ENCODE measurements at regions not wholly inside any gene's neighbourhood (a gene's known extent, or its start where the extent isn't known, plus 50 kb on each side); places are given as distances from the start of the nearest gene placed in this dataset.

- Histone ChIP-seq H2BK15ac (ENCODE audit: low read length) (no peak overlapping the region), H3K23ac (ENCODE audit: insufficient read length) (no peak overlapping the region), H3K23me2 (ENCODE audit: low read depth, low read length) (no peaks in the 10 kb centered on the region), H4K20me1 (replicated peaks in 1 of 2; ENCODE audit: control insufficient read depth in 1 of 2, insufficient read depth in 2 of 2, low read length in 2 of 2) (no peaks in the 10 kb centered on the region), H3K9ac (replicated peaks in 1 of 4; ENCODE audit: extremely low read depth in 1 of 4, low read depth in 3 of 4, low read length in 3 of 4) (no peak overlapping the region), H3K27ac (ENCODE audit: low read depth, low read length) (no peak overlapping the region), H2AK5ac (ENCODE audit: low read depth, low read length) (no peak overlapping the region), H2BK5ac (ENCODE audit: low read depth, low read length) (no peak overlapping the region), H2BK20ac (ENCODE audit: low read length) (no peak overlapping the region), H3K4me1 (replicated peaks in 1 of 4; ENCODE audit: control insufficient read depth in 3 of 4, insufficient read depth in 4 of 4, low read length in 3 of 4) (no peaks in the 10 kb centered on the region), H3K9me3 (ENCODE audit: insufficient read depth in 2 of 2, low read depth in 1 of 2, low read length in 1 of 2) (no peaks in the 10 kb centered on the region), H3K36me3 (ENCODE audit: control insufficient read depth in 2 of 4, insufficient read depth in 4 of 4, low read length in 3 of 4) (no peaks in the 10 kb centered on the region), H2BK120ac (replicated peaks; ENCODE audit: low read depth, low read length) (no peak overlapping the region), H3K18ac (ENCODE audit: extremely low read depth, low read length) (no peak overlapping the region), H3K4ac (replicated peaks; ENCODE audit: insufficient read length, low read depth, low read length) (no peak overlapping the region), H3K79me1 (ENCODE audit: low read depth, low read length) (no peaks in the 10 kb centered on the region), H2BK12ac (ENCODE audit: low read depth, low read length) (no peak overlapping the region), H3K56ac (replicated peaks; ENCODE audit: insufficient read length, low read depth, low read length) (no peak overlapping the region), H3K79me2 (ENCODE audit: control insufficient read depth in 1 of 2, insufficient read depth in 2 of 2, low read length in 2 of 2) (no peaks in the 10 kb centered on the region), H4K91ac (replicated peaks; ENCODE audit: insufficient read length, low read length) (no peak overlapping the region), H3K4me3 (ENCODE audit: extremely low read depth in 1 of 4, insufficient read depth in 2 of 4, low read depth in 3 of 4, low read length in 4 of 4) (no peak overlapping the region), H3K4me2 (ENCODE audit: insufficient read depth in 1 of 2, low read depth in 2 of 2, low read length in 2 of 2) (no peak overlapping the region), H3K27me3 (replicated peaks in 1 of 4; ENCODE audit: control insufficient read depth in 3 of 4, extremely low read depth in 1 of 4, insufficient read depth in 3 of 4, low read length in 3 of 4) (no peaks in the 10 kb centered on the region), H4K8ac (ENCODE audit: extremely low read depth, insufficient read depth, low read length) (no peak overlapping the region), H4K5ac (ENCODE audit: insufficient read length, low read depth, low read length) (no peak overlapping the region), H2AFZ (ENCODE audit: low read length) (no peak overlapping the region), H3K14ac (ENCODE audit: insufficient read length) (no peak overlapping the region)
- FAIRE-seq (no peak), DNase-seq (ENCODE audit: low read depth in 1 of 2, low spot score in 2 of 2) (no peak)
- POLR2A ChIA-PET (ENCODE audit: partially characterized antibody) = no interaction called here
- CTCF ChIA-PET (ENCODE audit: partially characterized antibody) = interaction anchor here (1.1 to 1.2 kb wide), 3 partner anchors 10 to 12 kb away, joined by 3 to 4 read pairs (median 3); no protein-coding TSS in a partner anchor
- WGBS, 2 experiments (ENCODE audit: extremely low coverage in 1 of 2, insufficient coverage in 1 of 2, insufficient read length in 1 of 2, insufficient replicate concordance in 2 of 2, low coverage in 1 of 2, low lambda C conversion rate in 2 of 2, missing lambda C conversion rate in 1 of 2) = 84% methylated on average over 7 of the region's 7 CpGs; no CpG with 5 or more reads in 1 of the 2 experiments
- TF ChIP-seq SIN3A (conservative IDR thresholded peaks at IDR 0.05 in 1 of 2, IDR thresholded peaks at IDR 0.05 in 1 of 2; ENCODE audit: low read depth in 1 of 2, low read length in 2 of 2) (no peak), BACH1 (IDR thresholded peaks at IDR 0.05; ENCODE audit: low read length) (no peak), EP300 (IDR thresholded peaks at IDR 0.05; ENCODE audit: borderline replicate concordance in 1 of 2, low read depth in 2 of 2, low read length in 2 of 2) (no peak), POLR2AphosphoS5 (IDR thresholded peaks at IDR 0.05; ENCODE audit: low read depth, low read length) (no peak), JUN (IDR thresholded peaks at IDR 0.05; ENCODE audit: low read depth, low read length) (no peak), KDM4A (IDR thresholded peaks at IDR 0.05; ENCODE audit: low read depth, low read length, severe bottlenecking) (no peak), BCL11A (IDR thresholded peaks at IDR 0.05; ENCODE audit: low read depth in 2 of 2, low read length in 2 of 2) (no peak), TCF12 (IDR thresholded peaks at IDR 0.05; ENCODE audit: low read depth, low read length) (no peak), EGR1 (IDR thresholded peaks at IDR 0.05; ENCODE audit: borderline replicate concordance, low read depth, low read length) (no peak), RFX5 (IDR thresholded peaks at IDR 0.05; ENCODE audit: borderline replicate concordance, low read depth, low read length) (no peak), HDAC2 (IDR thresholded peaks at IDR 0.05; ENCODE audit: borderline replicate concordance in 1 of 2, low read depth in 2 of 2, low read length in 2 of 2) (no peak), KDM5A (IDR thresholded peaks at IDR 0.05; ENCODE audit: low read length) (no peak), GABPA (IDR thresholded peaks at IDR 0.05; ENCODE audit: borderline replicate concordance, insufficient read depth, low read length) (no peak), POU5F1 (IDR thresholded peaks at IDR 0.05; ENCODE audit: low read depth, low read length) (no peak)
Observed at GRCh38 chr2:60331115-60331809, 222.2 kb downstream of the BCL11A start.
